ENCODE measurements at regions not wholly inside any gene's neighbourhood (a gene's known extent, or its start where the extent isn't known, plus 50 kb on each side); places are given as distances from the start of the nearest gene placed in this dataset.
A peak's percentile ranks its signal among the peaks of the same experiment; 100 is the strongest.

DNA sequence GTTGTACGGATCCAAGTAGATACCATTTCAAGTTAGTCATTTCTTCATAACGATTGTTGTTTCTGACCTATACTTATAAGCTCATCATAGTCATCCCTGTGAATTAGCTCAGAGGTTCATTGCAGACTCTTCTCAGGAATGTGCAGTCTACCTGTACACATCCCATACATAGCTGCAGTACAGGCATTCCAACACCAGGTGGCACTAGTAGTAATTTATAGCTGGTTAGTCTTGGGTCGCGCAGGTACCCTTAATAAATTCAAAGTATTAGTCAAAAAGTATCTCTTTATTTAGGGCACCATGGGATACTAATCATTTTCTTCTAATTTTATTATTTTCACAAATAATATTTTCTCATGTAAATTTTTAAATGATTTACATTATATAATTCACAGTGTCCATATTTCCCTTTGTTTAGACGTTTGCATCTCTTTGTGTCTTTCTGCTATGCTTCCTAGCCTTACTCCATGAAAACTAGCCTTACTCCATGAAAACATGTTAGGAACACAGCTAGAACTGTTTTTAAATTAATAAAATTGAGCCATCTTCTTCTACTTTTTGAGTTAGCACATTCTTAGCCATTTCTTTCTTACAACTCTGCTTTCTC lies 128.6 kb upstream of the FAM83B start:
- ChIA-PET POLR2A (no interaction called here), CTCF (interaction anchor here (0.7 to 1.0 kb wide), 2 partner anchors 10 to 14 kb away, joined by 3 read pairs; no protein-coding TSS in a partner anchor)
- DNase-seq (peak in 6 of 9 donors; percentile 4 to 37 (median 18)), ATAC-seq (peak; percentile 68)
- Histone ChIP-seq H3K36me3 (ENCODE audit: control insufficient read depth in 2 of 3, insufficient read depth in 3 of 3, low read length in 3 of 3) (no peaks in the 10 kb centered on the region), H3K27me3 (ENCODE audit: control insufficient read depth in 2 of 2, insufficient read depth in 2 of 2, low read length in 2 of 2) (no peaks in the 10 kb centered on the region), H3K4me3 (ENCODE audit: low read length) (no peak overlapping the region), H3K4me1 (ENCODE audit: control insufficient read depth in 2 of 2, insufficient read depth in 2 of 2, low read length in 2 of 2) (no peaks in the 10 kb centered on the region), H3K9me3 (ENCODE audit: control insufficient read depth in 2 of 3, low read length in 3 of 3) (no peaks in the 10 kb centered on the region), H3K27ac (ENCODE audit: low read depth, low read length) (no peak overlapping the region)
- Mint-ChIP-seq H3K4me1 (no peaks in the 10 kb centered on the region), H3K4me3 (no peak overlapping the region), H3K27me3 (no peaks in the 10 kb centered on the region), H3K9me3 (peaks cover 0 to 4% (median 0%) of the 10 kb centered on the region in 11 donors), H3K27ac (no peak overlapping the region), H3K36me3 (no peaks in the 10 kb centered on the region)
- intact Hi-C loops (cut with micrococcal nuclease) = loop anchor here in 1 of 2 donors (2.0 kb wide), 2 partner anchors 351 to 523 kb away; no protein-coding TSS in a partner anchor

DNA sequence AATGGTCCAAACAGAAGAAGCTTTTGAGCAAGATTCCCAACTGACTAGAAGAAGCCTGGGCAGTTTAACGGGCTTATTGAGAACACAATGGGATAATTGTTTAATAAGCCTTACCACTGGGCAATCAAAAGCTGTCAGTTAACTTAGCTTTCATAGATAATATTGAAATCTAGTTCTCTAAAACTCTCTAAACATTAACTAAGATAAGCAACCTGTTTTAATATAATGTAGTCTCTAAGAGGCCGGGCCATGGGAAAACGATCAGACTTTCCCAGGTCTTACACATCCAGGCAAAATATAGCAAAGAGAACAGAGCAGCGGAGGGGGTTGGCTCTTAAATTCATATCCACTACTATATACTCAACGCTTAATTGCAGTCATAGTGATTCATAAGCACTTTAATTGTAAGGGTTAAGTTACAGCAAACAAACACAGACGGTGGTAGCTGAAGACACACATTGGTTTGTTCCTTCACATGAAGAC lies 128.0 kb upstream of the FAM83B start:
- intact Hi-C loops (cut with micrococcal nuclease) = loop anchor here in 1 of 2 donors (2.0 kb wide), 1 partner anchor 522 kb away; no protein-coding TSS in a partner anchor

DNA sequence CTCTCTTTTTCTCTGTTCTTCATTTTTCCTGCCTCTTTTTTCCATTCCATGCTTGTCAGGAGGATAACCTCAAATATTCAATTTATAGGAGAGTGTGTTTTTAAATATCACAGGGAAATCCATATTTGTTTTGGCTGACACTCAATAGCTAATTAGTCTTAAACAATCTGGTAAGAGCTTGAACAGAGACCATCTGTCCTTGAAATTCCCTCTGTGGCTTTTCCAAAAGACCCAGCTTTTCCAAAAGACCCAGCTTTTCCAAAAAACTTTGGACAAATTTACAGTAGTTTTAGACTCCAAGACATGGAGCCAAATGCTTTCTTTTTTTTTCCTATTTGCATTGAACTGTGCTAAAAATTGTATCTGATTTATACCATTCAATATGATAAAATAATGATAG lies 127.4 kb upstream of the FAM83B start:
- intact Hi-C loops (cut with micrococcal nuclease) = loop anchor here in 1 of 2 donors (2.0 kb wide), 1 partner anchor 522 kb away; no protein-coding TSS in a partner anchor
- no peak for ATAC-seq
- POLR2A ChIA-PET = no interaction called here

More for the DNA sequence above, 128.0 kb upstream of the FAM83B start:
- no peak overlapping the region for H3K27ac ChIP-seq (ENCODE audit: low read depth, low read length)
- no peak overlapping the region for H3K4me3 Mint-ChIP-seq
- ATAC-seq (no peak), DNase-seq (no peak)
- H3K4me1 Mint-ChIP-seq = no peaks in the 10 kb centered on the region
- no peak overlapping the region for H3K4me3 ChIP-seq (ENCODE audit: low read length)
- H3K4me1 ChIP-seq (ENCODE audit: control insufficient read depth in 2 of 2, insufficient read depth in 2 of 2, low read length in 2 of 2) = no peaks in the 10 kb centered on the region
- CTCF ChIA-PET = no interaction called here
- peaks cover 0 to 4% (median 0%) of the 10 kb centered on the region in 11 donors for H3K9me3 Mint-ChIP-seq
- no peak overlapping the region for H3K27ac Mint-ChIP-seq
- H3K27me3 Mint-ChIP-seq = no peaks in the 10 kb centered on the region
- no peaks in the 10 kb centered on the region for H3K36me3 ChIP-seq (ENCODE audit: control insufficient read depth in 2 of 3, insufficient read depth in 3 of 3, low read length in 3 of 3)
- no peaks in the 10 kb centered on the region for H3K27me3 ChIP-seq (ENCODE audit: control insufficient read depth in 2 of 2, insufficient read depth in 2 of 2, low read length in 2 of 2)
- POLR2A ChIA-PET = no interaction called here
- H3K9me3 ChIP-seq (ENCODE audit: control insufficient read depth in 2 of 3, low read length in 3 of 3) = no peaks in the 10 kb centered on the region
- H3K36me3 Mint-ChIP-seq = no peaks in the 10 kb centered on the region

DNA sequence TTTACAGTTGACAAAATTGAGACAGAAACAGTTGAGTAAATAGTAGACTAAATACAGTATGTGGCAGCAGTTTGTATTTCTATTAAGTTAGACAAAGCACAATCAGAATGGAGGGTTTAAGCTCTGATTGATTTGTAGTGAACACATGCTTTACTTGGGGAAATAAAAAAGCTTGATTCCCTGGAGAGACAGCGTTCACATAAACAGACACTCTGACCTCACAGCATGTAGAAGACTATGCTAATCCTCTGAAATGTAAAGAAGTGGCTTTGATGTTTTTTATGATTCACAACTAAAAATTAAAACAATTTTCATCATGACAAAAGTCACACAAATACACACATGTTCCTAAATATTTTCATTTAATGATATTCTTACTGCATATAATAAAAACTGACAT lies 126.9 kb upstream of the FAM83B start:
- Histone ChIP-seq H3K27me3 (ENCODE audit: control insufficient read depth in 2 of 2, insufficient read depth in 2 of 2, low read length in 2 of 2) (no peaks in the 10 kb centered on the region), H3K4me3 (ENCODE audit: low read length) (no peak overlapping the region), H3K36me3 (ENCODE audit: control insufficient read depth in 2 of 3, insufficient read depth in 3 of 3, low read length in 3 of 3) (no peaks in the 10 kb centered on the region), H3K4me1 (ENCODE audit: control insufficient read depth in 2 of 2, insufficient read depth in 2 of 2, low read length in 2 of 2) (no peaks in the 10 kb centered on the region), H3K27ac (ENCODE audit: low read depth, low read length) (no peak overlapping the region), H3K9me3 (ENCODE audit: control insufficient read depth in 2 of 3, low read length in 3 of 3) (no peaks in the 10 kb centered on the region)
- Mint-ChIP-seq H3K27ac (no peak overlapping the region), H3K36me3 (no peaks in the 10 kb centered on the region), H3K4me1 (no peaks in the 10 kb centered on the region), H3K4me3 (no peak overlapping the region), H3K9me3 (peaks cover 0 to 4% (median 0%) of the 10 kb centered on the region in 11 donors), H3K27me3 (no peaks in the 10 kb centered on the region)
- DNase-seq = no peak
- ATAC-seq = no peak
- intact Hi-C loops (cut with micrococcal nuclease) = loop anchor here in 1 of 2 donors (2.0 kb wide), 1 partner anchor 521 kb away; no protein-coding TSS in a partner anchor
- CTCF ChIA-PET = no interaction called here
- POLR2A ChIA-PET = no interaction called here

More for the DNA sequence above, 127.4 kb upstream of the FAM83B start:
- H3K36me3 Mint-ChIP-seq = no peaks in the 10 kb centered on the region
- no peak for DNase-seq
- no peaks in the 10 kb centered on the region for H3K36me3 ChIP-seq (ENCODE audit: control insufficient read depth in 2 of 3, insufficient read depth in 3 of 3, low read length in 3 of 3)
- no peaks in the 10 kb centered on the region for H3K9me3 ChIP-seq (ENCODE audit: control insufficient read depth in 2 of 3, low read length in 3 of 3)
- no peak overlapping the region for H3K4me3 ChIP-seq (ENCODE audit: low read length)
- no peaks in the 10 kb centered on the region for H3K4me1 Mint-ChIP-seq
- CTCF ChIA-PET = no interaction called here
- no peaks in the 10 kb centered on the region for H3K27me3 Mint-ChIP-seq
- no peaks in the 10 kb centered on the region for H3K4me1 ChIP-seq (ENCODE audit: control insufficient read depth in 2 of 2, insufficient read depth in 2 of 2, low read length in 2 of 2)
- H3K9me3 Mint-ChIP-seq = peaks cover 0 to 4% (median 0%) of the 10 kb centered on the region in 11 donors
- H3K27me3 ChIP-seq (ENCODE audit: control insufficient read depth in 2 of 2, insufficient read depth in 2 of 2, low read length in 2 of 2) = no peaks in the 10 kb centered on the region
- no peak overlapping the region for H3K27ac ChIP-seq (ENCODE audit: low read depth, low read length)
- H3K4me3 Mint-ChIP-seq = no peak overlapping the region
- no peak overlapping the region for H3K27ac Mint-ChIP-seq

DNA sequence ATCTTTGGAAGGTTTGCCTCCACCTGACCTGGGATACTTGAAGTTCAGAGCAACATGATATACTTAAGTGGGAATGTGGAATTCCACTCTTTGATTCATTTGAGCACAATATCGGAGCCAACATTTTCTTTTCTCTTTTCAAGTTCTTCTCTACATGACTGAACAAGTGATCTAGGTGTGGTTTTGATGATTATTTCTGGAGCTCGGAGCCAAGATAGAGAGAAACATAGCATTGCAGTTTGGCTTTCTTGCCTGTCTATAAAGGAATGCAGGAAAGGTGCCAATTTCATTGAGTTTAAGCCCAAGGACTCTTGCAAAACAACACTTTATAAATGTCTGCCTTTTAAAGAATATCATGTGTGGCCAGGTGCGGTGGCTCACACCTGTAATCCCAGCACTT lies 124.2 kb upstream of the FAM83B start:
- CTCF ChIA-PET = no interaction called here
- Histone ChIP-seq H3K27ac (ENCODE audit: low read depth, low read length) (no peak overlapping the region), H3K9me3 (ENCODE audit: control insufficient read depth in 2 of 3, low read length in 3 of 3) (no peaks in the 10 kb centered on the region), H3K27me3 (ENCODE audit: control insufficient read depth in 2 of 2, insufficient read depth in 2 of 2, low read length in 2 of 2) (no peaks in the 10 kb centered on the region), H3K4me3 (ENCODE audit: low read length) (no peak overlapping the region), H3K36me3 (ENCODE audit: control insufficient read depth in 2 of 3, insufficient read depth in 3 of 3, low read length in 3 of 3) (no peaks in the 10 kb centered on the region), H3K4me1 (ENCODE audit: control insufficient read depth in 2 of 2, insufficient read depth in 2 of 2, low read length in 2 of 2) (no peaks in the 10 kb centered on the region)
- Mint-ChIP-seq H3K27me3 (no peaks in the 10 kb centered on the region), H3K27ac (no peak overlapping the region), H3K36me3 (no peaks in the 10 kb centered on the region), H3K4me1 (no peaks in the 10 kb centered on the region), H3K4me3 (no peak overlapping the region), H3K9me3 (peaks cover 0 to 5% (median 0%) of the 10 kb centered on the region in 11 donors)
- no peak for DNase-seq
- POLR2A ChIA-PET = no interaction called here
- intact Hi-C loops (cut with micrococcal nuclease) = no loop called here
- ATAC-seq = no peak

DNA sequence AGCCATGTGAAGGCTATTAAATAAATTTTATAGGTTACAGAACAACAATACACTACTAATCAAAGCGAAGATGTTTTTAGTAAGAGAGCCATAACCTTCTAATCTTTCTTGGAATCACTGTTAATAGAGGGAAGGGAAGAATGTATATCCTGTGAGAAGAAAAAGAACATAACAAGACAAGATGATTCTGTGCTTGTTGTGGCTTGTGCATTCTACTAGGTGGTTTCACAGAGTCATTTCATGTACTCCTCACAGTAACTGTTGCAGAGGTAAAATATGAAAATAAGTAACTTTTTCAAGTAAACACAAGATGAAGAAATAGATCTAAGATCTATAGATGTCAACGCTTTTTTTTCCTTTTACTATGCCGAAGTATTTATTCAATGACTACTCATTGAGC lies 116.9 kb upstream of the FAM83B start:
- ChIA-PET CTCF (no interaction called here), POLR2A (no interaction called here)
- Histone ChIP-seq H3K4me3 (ENCODE audit: low read length) (no peak overlapping the region), H3K9me3 (ENCODE audit: control insufficient read depth in 2 of 3, low read length in 3 of 3) (no peaks in the 10 kb centered on the region), H3K36me3 (ENCODE audit: control insufficient read depth in 2 of 3, insufficient read depth in 3 of 3, low read length in 3 of 3) (no peaks in the 10 kb centered on the region), H3K27me3 (ENCODE audit: control insufficient read depth in 2 of 2, insufficient read depth in 2 of 2, low read length in 2 of 2) (no peaks in the 10 kb centered on the region), H3K27ac (ENCODE audit: low read depth, low read length) (no peak overlapping the region), H3K4me1 (ENCODE audit: control insufficient read depth in 2 of 2, insufficient read depth in 2 of 2, low read length in 2 of 2) (no peaks in the 10 kb centered on the region)
- ATAC-seq (no peak), DNase-seq (no peak)
- Mint-ChIP-seq H3K36me3 (no peaks in the 10 kb centered on the region), H3K27me3 (no peaks in the 10 kb centered on the region), H3K27ac (no peak overlapping the region), H3K9me3 (peaks cover 2 to 16% (median 8%) of the 10 kb centered on the region in 11 donors), H3K4me1 (no peaks in the 10 kb centered on the region), H3K4me3 (no peak overlapping the region)
- intact Hi-C loops (cut with micrococcal nuclease) = no loop called here
